Ascending aorta (tissue), 2 donors: ENCODE measurements at regions not wholly inside any gene's neighbourhood (a gene's known extent, or its start where the extent isn't known, plus 50 kb on each side); places are given as distances from the start of the nearest gene placed in this dataset.

Experiments used
- DNase-seq, 2 donors: peaks; one replicate each; pipeline ENCODE4 v3.0.0-alpha.2; 2019; ENCODE audit warnings: low spot score in 2 of 2
- H3K27ac ChIP-seq, 2 donors: fragments of 200-600 bp; sonication (generic); one replicate each; pipeline ENCODE4 v1.5.1; 2016 to 2017; ENCODE audit warnings: mild to moderate bottlenecking in 1 of 2
- H3K27me3 ChIP-seq: fragments of 200-600 bp; sonication (generic); one replicate; pipeline ENCODE4 v1.5.1; 2017
- H3K36me3 ChIP-seq, 2 donors: fragments of 200-600 bp; sonication (generic); one replicate each; pipeline ENCODE4 v1.5.1; 2016
- H3K4me1 ChIP-seq, 2 donors: fragments of 200-600 bp; sonication (generic); one replicate each; pipeline ENCODE4 v1.5.1; 2016 to 2017; ENCODE audit warnings: mild to moderate bottlenecking in 1 of 2
- H3K4me3 ChIP-seq, 2 donors: fragments of 200-600 bp; sonication (generic); one replicate each; pipeline ENCODE4 v1.5.1; 2016 to 2017; ENCODE audit warnings: mild to moderate bottlenecking in 1 of 2
- H3K9me3 ChIP-seq, 2 donors: fragments of 200-600 bp; sonication (generic); one replicate each; pipeline ENCODE4 v1.5.1; 2016
- intact Hi-C: fragments of 100-400 bp; cut with DNase I; formaldehyde crosslinking; loops from one replicate; pipeline ENCODE4 v1.15.1; 2023
- TF ChIP-seq, protein P1 (sequence below), 3 experiments: fragments of 200-600 bp in 2 of 3; fragments of 450-650 bp in 1 of 3; sonication (generic) in 2 of 3; IDR thresholded peaks; one replicate each; pipeline ENCODE4 v1.5.1; 2016 to 2019; ENCODE audit warnings: antibody characterized with exemption in 3 of 3, mild to moderate bottlenecking in 1 of 3, moderate library complexity in 1 of 3

DNA sequence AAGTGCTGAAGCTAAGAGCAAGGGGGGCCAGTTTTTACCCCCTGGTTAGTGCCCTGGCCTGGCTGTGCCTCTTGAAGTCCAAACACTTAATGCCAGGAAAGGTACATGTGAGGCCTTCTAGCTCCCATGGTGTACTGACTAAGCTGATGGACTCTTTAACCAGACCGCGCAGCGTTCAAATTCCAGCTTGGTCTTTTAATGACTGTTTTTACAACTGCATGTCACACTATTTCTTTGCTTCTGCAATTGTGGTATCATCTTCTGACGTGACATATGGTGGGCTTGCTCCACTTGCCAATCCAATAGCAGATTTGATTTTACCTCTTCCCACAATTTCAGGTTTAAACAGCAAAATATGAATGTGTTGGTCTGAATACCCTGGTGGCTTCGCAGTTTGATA, 197.3 kb downstream of the HUNK start:
- DNase-seq, result no peak
- no peaks in the 10 kb centered on the region for H3K4me1 ChIP-seq
- no peak overlapping the region for H3K27ac ChIP-seq
- H3K36me3 ChIP-seq, result no peaks in the 10 kb centered on the region
- intact Hi-C loops, result no loop called here
- H3K27me3 ChIP-seq, result no peaks in the 10 kb centered on the region
- H3K9me3 ChIP-seq, result no peaks in the 10 kb centered on the region
- TF ChIP-seq, protein P1, sequence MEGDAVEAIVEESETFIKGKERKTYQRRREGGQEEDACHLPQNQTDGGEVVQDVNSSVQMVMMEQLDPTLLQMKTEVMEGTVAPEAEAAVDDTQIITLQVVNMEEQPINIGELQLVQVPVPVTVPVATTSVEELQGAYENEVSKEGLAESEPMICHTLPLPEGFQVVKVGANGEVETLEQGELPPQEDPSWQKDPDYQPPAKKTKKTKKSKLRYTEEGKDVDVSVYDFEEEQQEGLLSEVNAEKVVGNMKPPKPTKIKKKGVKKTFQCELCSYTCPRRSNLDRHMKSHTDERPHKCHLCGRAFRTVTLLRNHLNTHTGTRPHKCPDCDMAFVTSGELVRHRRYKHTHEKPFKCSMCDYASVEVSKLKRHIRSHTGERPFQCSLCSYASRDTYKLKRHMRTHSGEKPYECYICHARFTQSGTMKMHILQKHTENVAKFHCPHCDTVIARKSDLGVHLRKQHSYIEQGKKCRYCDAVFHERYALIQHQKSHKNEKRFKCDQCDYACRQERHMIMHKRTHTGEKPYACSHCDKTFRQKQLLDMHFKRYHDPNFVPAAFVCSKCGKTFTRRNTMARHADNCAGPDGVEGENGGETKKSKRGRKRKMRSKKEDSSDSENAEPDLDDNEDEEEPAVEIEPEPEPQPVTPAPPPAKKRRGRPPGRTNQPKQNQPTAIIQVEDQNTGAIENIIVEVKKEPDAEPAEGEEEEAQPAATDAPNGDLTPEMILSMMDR (IDR thresholded peaks at IDR 0.05), result no peak
- H3K4me3 ChIP-seq, result no peak overlapping the region

DNA sequence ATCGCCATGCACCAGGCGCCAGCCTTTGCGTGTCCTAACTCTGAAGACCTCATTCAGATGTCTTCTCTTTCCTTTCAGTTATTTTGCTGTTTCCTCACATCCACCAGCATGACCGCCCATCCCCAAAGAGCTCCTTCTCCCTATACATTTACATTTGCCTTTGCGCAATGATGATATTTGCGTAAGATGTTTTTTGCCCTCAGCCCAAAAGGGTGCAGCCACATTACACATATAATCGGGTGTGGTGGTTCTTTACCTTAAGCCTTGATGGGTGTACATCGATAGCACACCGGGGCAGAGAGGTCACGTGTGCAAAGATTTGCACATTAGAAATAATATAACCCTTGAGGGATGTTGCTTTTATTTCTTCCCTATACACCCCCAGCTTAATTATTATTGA, 192.8 kb downstream of the HUNK start:
- H3K4me1 ChIP-seq, result no peaks in the 10 kb centered on the region
- no peak overlapping the region for H3K4me3 ChIP-seq
- no peaks in the 10 kb centered on the region for H3K9me3 ChIP-seq
- DNase-seq, result no peak
- no peaks in the 10 kb centered on the region for H3K27me3 ChIP-seq
- no peaks in the 10 kb centered on the region for H3K36me3 ChIP-seq
- no peak overlapping the region for H3K27ac ChIP-seq
- intact Hi-C loops, result no loop called here
- TF ChIP-seq, protein P1 (IDR thresholded peaks at IDR 0.05), result no peak

- Histone ChIP-seq H3K36me3 (no peaks in the 10 kb centered on the region), H3K9me3 (no peaks in the 10 kb centered on the region), H3K4me1 (no peaks in the 10 kb centered on the region), H3K27ac (no peak overlapping the region), H3K27me3 (no peaks in the 10 kb centered on the region), H3K4me3 (no peak overlapping the region)
- DNase-seq, result no peak
- intact Hi-C loops, result no loop called here
- TF ChIP-seq, protein P1 (IDR thresholded peaks at IDR 0.05), result no peak
These were observed 191.6 kb downstream of the HUNK start for GRCh38 chr21:32064281-32064910.

- Histone ChIP-seq H3K4me3 (no peak overlapping the region), H3K4me1 (no peaks in the 10 kb centered on the region), H3K27ac (no peak overlapping the region), H3K9me3 (no peaks in the 10 kb centered on the region), H3K36me3 (no peaks in the 10 kb centered on the region), H3K27me3 (no peaks in the 10 kb centered on the region)
- no peak for DNase-seq
- TF ChIP-seq, protein P1 (IDR thresholded peaks at IDR 0.05), result no peak
- intact Hi-C loops, result no loop called here
These were observed 189.9 kb downstream of the HUNK start for GRCh38 chr21:32062591-32063227.

DNA sequence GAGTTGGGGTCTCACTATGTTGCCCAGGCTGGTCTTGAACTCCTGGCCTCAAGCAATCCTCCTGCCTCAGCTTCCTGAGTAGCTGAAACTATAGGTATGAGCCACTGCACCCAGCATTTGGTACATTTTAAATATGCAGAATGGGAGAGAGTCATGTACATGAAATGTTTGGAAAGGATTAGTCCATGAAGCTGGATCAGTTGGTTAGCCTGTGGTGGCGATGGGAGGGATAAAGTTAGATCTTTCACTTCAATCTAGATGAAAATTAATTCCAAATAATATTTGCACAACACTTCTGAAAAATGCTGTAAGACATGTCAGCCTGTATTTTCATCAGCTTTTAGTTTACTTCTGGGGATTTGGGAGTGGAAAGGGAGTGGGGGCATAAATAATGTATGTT, 188.9 kb downstream of the HUNK start:
- Histone ChIP-seq H3K27ac (no peak overlapping the region), H3K36me3 (no peaks in the 10 kb centered on the region), H3K4me3 (no peak overlapping the region), H3K27me3 (no peaks in the 10 kb centered on the region), H3K9me3 (no peaks in the 10 kb centered on the region), H3K4me1 (no peaks in the 10 kb centered on the region)
- TF ChIP-seq, protein P1 (IDR thresholded peaks at IDR 0.05), result no peak
- intact Hi-C loops, result no loop called here
- no peak for DNase-seq
